ENCODE measurements at regions not wholly inside any gene's neighbourhood (a gene's known extent, or its start where the extent isn't known, plus 50 kb on each side); places are given as distances from the start of the nearest gene placed in this dataset.

- TF ChIP-seq POLR2AphosphoS5 (IDR thresholded peaks at IDR 0.05; ENCODE audit: low read depth, low read length) (peak; percentile 50; the same call in 1 of the 2 replicates), CTCF (IDR thresholded peaks at IDR 0.05) (no peak), SIN3A (IDR thresholded peaks at IDR 0.05; ENCODE audit: borderline replicate concordance, insufficient read depth, low read depth, low read length) (no peak), REST (IDR thresholded peaks at IDR 0.05; ENCODE audit: insufficient read depth in 1 of 2, low read depth in 2 of 2, low read length in 1 of 2) (no peak), TCF7L2 (IDR thresholded peaks at IDR 0.05; ENCODE audit: low read depth, low read length) (no peak)
Observed at GRCh38 chr3:79872483-79872882, 104.7 kb upstream of the ROBO1 start.

All from Panc1 (cell line).